ENCODE measurements at regions not wholly inside any gene's neighbourhood (a gene's known extent, or its start where the extent isn't known, plus 50 kb on each side); places are given as distances from the start of the nearest gene placed in this dataset.

- H3K18ac ChIP-seq (ENCODE audit: insufficient read length, low read depth, low read length) = no peak overlapping the region
- no peaks in the 10 kb centered on the region for H3K27me3 ChIP-seq (ENCODE audit: insufficient read depth, low read length)
- H3K27ac ChIP-seq (ENCODE audit: insufficient read length, low read depth, low read length) = no peak overlapping the region
- no peak overlapping the region for H2AFZ ChIP-seq (ENCODE audit: low read length)
- Mint-ChIP-seq H3K9me3 (peaks cover 8 to 30% of the 10 kb centered on the region in 2 experiments), H3K4me3 (no peak overlapping the region), H3K4me1 (peaks cover 23 to 33% of the 10 kb centered on the region in 2 experiments), H3K36me3 (ENCODE audit: insufficient read depth in 1 of 3, low read depth in 3 of 3) (peaks cover 3 to 24% (median 4%) of the 10 kb centered on the region in 3 experiments; a peak in 6 of 7 replicates), H3K27me3 (ENCODE audit: low read depth) (no peaks in the 10 kb centered on the region; the same call in 1 of the 2 replicates), H3K27ac (no peak overlapping the region)
- H4K8ac ChIP-seq (replicated peaks; ENCODE audit: insufficient read length, low read depth, low read length) = no peak overlapping the region
- H3K79me2 ChIP-seq (ENCODE audit: insufficient read depth, low read length) = no peaks in the 10 kb centered on the region
- H2BK5ac ChIP-seq (ENCODE audit: insufficient read length, low read length) = no peak overlapping the region
- H3T11ph ChIP-seq (ENCODE audit: low read length) = no peak overlapping the region
- no peaks in the 10 kb centered on the region for H3K79me1 ChIP-seq (ENCODE audit: insufficient read depth, low read depth, low read length, poor library complexity, severe bottlenecking)
- no peak overlapping the region for H3K4ac ChIP-seq (ENCODE audit: low read depth, low read length)
- H2BK12ac ChIP-seq (ENCODE audit: insufficient read length, low read depth, low read length) = no peak overlapping the region
- no peak overlapping the region for H2BK15ac ChIP-seq (ENCODE audit: low read depth, low read length)
- H3K4me2 ChIP-seq (ENCODE audit: insufficient read depth, insufficient read length, low read length) = no peak overlapping the region
- no peak overlapping the region for H3K56ac ChIP-seq (ENCODE audit: insufficient read length, low read depth, low read length)
- no peak for DNase-seq
- H3K9ac ChIP-seq (ENCODE audit: extremely low read depth, insufficient read length, low read length) = no peak overlapping the region
- H3K9me3 ChIP-seq (ENCODE audit: control insufficient read depth, low read depth, low read length) = no peaks in the 10 kb centered on the region
- H3K23me2 ChIP-seq (ENCODE audit: insufficient read length, low read depth, low read length, poor library complexity, severe bottlenecking) = no peaks in the 10 kb centered on the region
- H3K23ac ChIP-seq (ENCODE audit: insufficient read length, low read depth, low read length) = no peak overlapping the region
- WGBS (ENCODE audit: extremely low coverage, insufficient read length, low lambda C conversion rate) = no CpG with 5 or more reads among the region's 2 CpGs
- no peak for TF ChIP-seq CTCF (conservative IDR thresholded peaks at IDR 0.05)
- H4K20me1 ChIP-seq (ENCODE audit: control insufficient read depth, insufficient read depth, insufficient read length) = no peaks in the 10 kb centered on the region
- no peak overlapping the region for H2BK20ac ChIP-seq (ENCODE audit: low read depth, low read length, poor library complexity, severe bottlenecking)
- no peak overlapping the region for H2AK5ac ChIP-seq (ENCODE audit: insufficient read length, low read length)
- no peak overlapping the region for H4K91ac ChIP-seq (ENCODE audit: insufficient read length, low read depth, low read length)
- no peak overlapping the region for H4K5ac ChIP-seq (ENCODE audit: insufficient read length, low read depth, low read length)
- H2BK120ac ChIP-seq (ENCODE audit: low read depth, low read length, poor library complexity, severe bottlenecking) = no peak overlapping the region
- H3K14ac ChIP-seq (ENCODE audit: insufficient read depth, low read length) = no peak overlapping the region
- no peaks in the 10 kb centered on the region; the same call in 1 of the 2 replicates for H3K4me1 ChIP-seq (ENCODE audit: insufficient read depth, low read length)
Observed at GRCh38 chr6:106825156-106825555, 149.4 kb downstream of the CD24 start.

All from H9 (cell line).